Pancreas (tissue), 10 donors: ENCODE measurements at regions not wholly inside any gene's neighbourhood (a gene's known extent, or its start where the extent isn't known, plus 50 kb on each side); places are given as distances from the start of the nearest gene placed in this dataset.

ENCODE experiments used
- ATAC-seq, 4 donors: fragments of 200-7000 bp; cut with Tn5 transposase; one replicate each; pipeline versions ENCODE4 v1.8.0 to v1.9.1; 2020; ENCODE audit warnings: mild to moderate bottlenecking in 4 of 4, moderate library complexity in 4 of 4
- DNase-seq, 6 donors: peaks; one replicate each; pipeline ENCODE4 v3.0.0-alpha.2; 2020
- FAIRE-seq: peaks from 2 replicates; lab custom pipeline; 2012; peaks lifted over from hg19 to GRCh38; lab: Jason Lieb, UNC
- H3K27ac ChIP-seq, 4 donors: fragments of 200-600 bp; sonication (generic); 1 replicate in 3 of 4; 2 replicates in 1 of 4; pipeline versions ENCODE4 v1.5.0 to v1.8.0; 2020
- H3K27me3 ChIP-seq, 4 donors: fragments of 200-600 bp; one replicate each; pipeline ENCODE4 v1.8.0; 2021
- H3K36me3 ChIP-seq, 3 donors: fragments of 200-600 bp; sonication (generic) in 1 of 3; one replicate each; pipeline versions ENCODE4 v1.5.0 to v1.8.0; 2020 to 2021
- H3K4me1 ChIP-seq, 3 donors: fragments of 200-600 bp; one replicate each; pipeline ENCODE4 v1.8.0; 2021
- H3K4me3 ChIP-seq, 4 donors: fragments of 200-600 bp; sonication (generic) in 2 of 4; one replicate each; pipeline versions ENCODE4 v1.5.0 to v1.8.0; 2020 to 2021
- H3K9me3 ChIP-seq, 4 donors: fragments of 200-600 bp; one replicate each; pipeline ENCODE4 v1.8.0; 2021
- CTCF ChIP-seq, 4 donors: fragments of 200-600 bp; sonication (generic) in 3 of 4; IDR thresholded peaks; one replicate each; pipeline versions ENCODE4 v1.5.0 to v1.8.0; 2021; ENCODE audit warnings: antibody characterized with exemption in 4 of 4
- WGBS, 2 donors: extraction: QIAGEN DNeasy Blood & Tissue Kit; methylation state at CpG; one replicate each; pipeline ENCODE4 v1.1.7; 2013; 5-methylcytosine and 5-hydroxymethylcytosine counted together
- intact Hi-C, 3 donors: fragments of 100-400 bp; cut with DNase I; formaldehyde crosslinking; loops; one replicate each; pipeline versions ENCODE4 v1.11.1 to v1.14.2; 2022
- donor health status: healthy with polysubstance abuse.
- donor health status: DM: no; HTN: no; CAD: no; lungs with moderate emphysema.
- donor health status: DM: no; HTN: no; CAD: no.
- donor health status: control.
- donor health status: control.
- donor health status: Bipolar disorder and iron deficiency.
- donor health status: DM: yes; HTN: yes; CAD: no.
- donor health status: DM: no; HTN: no; CAD: no.
- donor health status: DM: no; HTN: no; CAD: no.
- donor health status: DM: yes; HTN: yes; CAD: no.

GRCh38 chr9:108687006-108687987 is 168.5 kb downstream of the ACTL7B start:
- Histone ChIP-seq H3K27me3 (no peaks in the 10 kb centered on the region), H3K27ac (no peak overlapping the region), H3K9me3 (no peaks in the 10 kb centered on the region), H3K4me3 (no peak overlapping the region), H3K36me3 (no peaks in the 10 kb centered on the region), H3K4me1 (no peaks in the 10 kb centered on the region)
- no peak for TF ChIP-seq CTCF (IDR thresholded peaks at IDR 0.05)
- WGBS, 2 donors: 57 to 63% methylated on average over 8 of the region's 8 CpGs
- DNase-seq (peak in 1 of 6 donors; percentile 7), ATAC-seq (no peak), FAIRE-seq (no peak)
- intact Hi-C loops: no loop called here

GRCh38 chr9:108684288-108685025 is 171.3 kb downstream of the ACTL7B start:
- FAIRE-seq: no peak
- no peaks in the 10 kb centered on the region for H3K4me1 ChIP-seq
- no peak for DNase-seq
- no peaks in the 10 kb centered on the region for H3K36me3 ChIP-seq
- 80 to 86% methylated on average over 3 to 4 of the region's 4 CpGs for WGBS, 2 donors
- no peak for ATAC-seq
- no peak overlapping the region for H3K4me3 ChIP-seq
- intact Hi-C loops: no loop called here
- no peak for TF ChIP-seq CTCF (IDR thresholded peaks at IDR 0.05)
- H3K27me3 ChIP-seq: no peaks in the 10 kb centered on the region
- no peak overlapping the region for H3K27ac ChIP-seq
- H3K9me3 ChIP-seq: no peaks in the 10 kb centered on the region

- TF ChIP-seq CTCF (IDR thresholded peaks at IDR 0.05): no peak
- DNase-seq (no peak), FAIRE-seq (no peak), ATAC-seq (no peak)
- Histone ChIP-seq H3K27ac (no peak overlapping the region), H3K4me1 (no peaks in the 10 kb centered on the region), H3K9me3 (no peaks in the 10 kb centered on the region), H3K27me3 (no peaks in the 10 kb centered on the region), H3K36me3 (no peaks in the 10 kb centered on the region), H3K4me3 (no peak overlapping the region)
- 81 to 85% methylated on average over 5 of the region's 5 CpGs for WGBS, 2 donors
- intact Hi-C loops: no loop called here
These were observed 172.5 kb downstream of the ACTL7B start for GRCh38 chr9:108683245-108683644.

- WGBS, 2 donors: 71 to 78% methylated on average over 10 of the region's 10 CpGs
- no peak overlapping the region for H3K27ac ChIP-seq
These were observed 173.8 kb downstream of the ACTL7B start for GRCh38 chr9:108681851-108682590.

More at GRCh38 chr9:108681851-108682590, 173.8 kb downstream of the ACTL7B start:
- TF ChIP-seq CTCF (IDR thresholded peaks at IDR 0.05): no peak
- no peaks in the 10 kb centered on the region for H3K27me3 ChIP-seq
- no peak for FAIRE-seq
- no peaks in the 10 kb centered on the region for H3K36me3 ChIP-seq
- no peak overlapping the region for H3K4me3 ChIP-seq
- no peak for DNase-seq
- no peaks in the 10 kb centered on the region for H3K9me3 ChIP-seq
- ATAC-seq: no peak
- intact Hi-C loops: no loop called here
- no peaks in the 10 kb centered on the region for H3K4me1 ChIP-seq
